Liver (tissue), 3 donors: ENCODE measurements at regions not wholly inside any gene's neighbourhood (a gene's known extent, or its start where the extent isn't known, plus 50 kb on each side); places are given as distances from the start of the nearest gene placed in this dataset.

Experiments used
- TAF1 ChIP-seq: conservative IDR thresholded peaks from 2 replicates; pipeline ENCODE4 v1.6.1; 2016; ENCODE audit warnings: antibody characterized with exemption, mild to moderate bottlenecking
- TF ChIP-seq, protein P1 (sequence below): fragments of 150-350 bp; IDR thresholded peaks from 2 replicates; pipeline ENCODE4 v1.5.1; 2017; ENCODE audit warnings: improper control_type of control experiment, low read depth, low read length; ENCODE audit not compliant: missing input control
- donor health status: healthy.
- donor health status: healthy.

- TF ChIP-seq, protein P1, sequence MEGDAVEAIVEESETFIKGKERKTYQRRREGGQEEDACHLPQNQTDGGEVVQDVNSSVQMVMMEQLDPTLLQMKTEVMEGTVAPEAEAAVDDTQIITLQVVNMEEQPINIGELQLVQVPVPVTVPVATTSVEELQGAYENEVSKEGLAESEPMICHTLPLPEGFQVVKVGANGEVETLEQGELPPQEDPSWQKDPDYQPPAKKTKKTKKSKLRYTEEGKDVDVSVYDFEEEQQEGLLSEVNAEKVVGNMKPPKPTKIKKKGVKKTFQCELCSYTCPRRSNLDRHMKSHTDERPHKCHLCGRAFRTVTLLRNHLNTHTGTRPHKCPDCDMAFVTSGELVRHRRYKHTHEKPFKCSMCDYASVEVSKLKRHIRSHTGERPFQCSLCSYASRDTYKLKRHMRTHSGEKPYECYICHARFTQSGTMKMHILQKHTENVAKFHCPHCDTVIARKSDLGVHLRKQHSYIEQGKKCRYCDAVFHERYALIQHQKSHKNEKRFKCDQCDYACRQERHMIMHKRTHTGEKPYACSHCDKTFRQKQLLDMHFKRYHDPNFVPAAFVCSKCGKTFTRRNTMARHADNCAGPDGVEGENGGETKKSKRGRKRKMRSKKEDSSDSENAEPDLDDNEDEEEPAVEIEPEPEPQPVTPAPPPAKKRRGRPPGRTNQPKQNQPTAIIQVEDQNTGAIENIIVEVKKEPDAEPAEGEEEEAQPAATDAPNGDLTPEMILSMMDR, result no peak
- TF ChIP-seq TAF1, result no peak
These were observed 134.1 kb upstream of the SERPINE2 start for GRCh38 chr2:224173210-224173609.
